B cell (primary cell): ENCODE measurements at regions not wholly inside any gene's neighbourhood (a gene's known extent, or its start where the extent isn't known, plus 50 kb on each side); places are given as distances from the start of the nearest gene placed in this dataset.

Source experiments
- ATAC-seq: fragments of 200-7000 bp; cut with Tn5 transposase; one replicate; pipeline ENCODE4 v1.10.0; 2021; ENCODE audit warnings: low read depth, mild to moderate bottlenecking, moderate number of reproducible peaks, moderate library complexity
- CTCF ChIA-PET: fragments of 350-600 bp; sonication (Branson Sonifier 250); formaldehyde crosslinking; loops from one replicate; lab custom pipeline; 2021; ENCODE audit warnings: antibody characterized with exemption, inconsistent platforms; lab: Charles Lee
- POLR2A ChIA-PET: fragments of 350-600 bp; sonication (Branson Sonifier 250); formaldehyde crosslinking; loops from one replicate; lab custom pipeline; 2021; ENCODE audit warnings: antibody characterized with exemption; lab: Charles Lee
- DNase-seq: peaks from one replicate; pipeline ENCODE4 v3.0.0; 2013
- H2AFZ ChIP-seq: 2 replicates; pipeline ENCODE4 v1.6.1; 2012; ENCODE audit warnings: mild to moderate bottlenecking, low read depth, low read length; ENCODE audit not compliant: insufficient read depth, poor library complexity, severe bottlenecking
- H3K27ac ChIP-seq, 2 donors: 1 replicate in 1 of 2; 2 replicates in 1 of 2; pipeline ENCODE4 v1.5.1; 2012 to 2013; ENCODE audit warnings: low read length in 2 of 2, mild to moderate bottlenecking in 2 of 2, moderate library complexity in 1 of 2
- H3K27me3 ChIP-seq, 4 experiments: fragments of 200-600 bp in 1 of 4; sonication (generic) in 1 of 4; replicated peaks in 1 of 4; 1 replicate in 2 of 4; 2 replicates in 2 of 4; pipeline versions ENCODE4 v1.6.1 to v1.7.0; 2013 to 2016; ENCODE audit warnings: low read length in 3 of 4, mild to moderate bottlenecking in 2 of 4, mixed read lengths in 1 of 4, moderate library complexity in 1 of 4; ENCODE audit not compliant: insufficient read depth in 4 of 4, control insufficient read depth in 3 of 4; ENCODE audit errors: control extremely low read depth in 1 of 4
- H3K36me3 ChIP-seq, 2 experiments: replicated peaks in 1 of 2; 1 replicate in 1 of 2; 2 replicates in 1 of 2; pipeline versions ENCODE4 v1.6.1 to v1.7.1; 2013; ENCODE audit warnings: low read length in 1 of 2; ENCODE audit not compliant: insufficient read depth in 2 of 2, control insufficient read depth in 1 of 2; ENCODE audit errors: control extremely low read depth in 1 of 2, extremely low read depth in 1 of 2
- H3K4me1 ChIP-seq, 2 donors: fragments of 200-600 bp in 1 of 2; sonication (generic) in 1 of 2; 1 replicate in 1 of 2; 2 replicates in 1 of 2; pipeline versions ENCODE4 v1.5.1 to v1.6.1; 2013 to 2017; ENCODE audit warnings: low read length in 2 of 2; ENCODE audit not compliant: control insufficient read depth in 2 of 2, insufficient read depth in 2 of 2
- H3K4me2 ChIP-seq: replicated peaks from 2 replicates; pipeline ENCODE3; 2012; ENCODE audit warnings: mild to moderate bottlenecking, low read depth, low read length; ENCODE audit not compliant: poor library complexity, severe bottlenecking
- H3K4me3 ChIP-seq, 5 experiments: fragments of 200-600 bp in 1 of 5; sonication (generic) in 1 of 5; 1 replicate in 3 of 5; 2 replicates in 2 of 5; pipeline versions ENCODE4 v1.5.1 to v1.7.0; 2011 to 2016; ENCODE audit warnings: low read length in 4 of 5, mild to moderate bottlenecking in 4 of 5, low read depth in 2 of 5, control low read depth in 1 of 5, moderate library complexity in 1 of 5; ENCODE audit not compliant: insufficient read depth in 1 of 5; ENCODE audit errors: control extremely low read depth in 1 of 5, extremely low read depth in 1 of 5
- H3K79me2 ChIP-seq: fragments of 200-600 bp; sonication (generic); one replicate; pipeline ENCODE4 v1.6.0; 2016; ENCODE audit warnings: low read length; ENCODE audit not compliant: control insufficient read depth, insufficient read depth
- H3K9ac ChIP-seq: fragments of 200-600 bp; sonication (generic); 2 replicates; pipeline ENCODE4 v1.6.1; 2017; ENCODE audit warnings: mild to moderate bottlenecking, low read length, moderate library complexity
- H3K9me3 ChIP-seq, 3 donors: one replicate each; pipeline versions ENCODE4 v1.6.1 to v1.7.1; 2013; ENCODE audit warnings: low read length in 2 of 3; ENCODE audit not compliant: control insufficient read depth in 2 of 3, insufficient read depth in 1 of 3; ENCODE audit errors: control extremely low read depth in 1 of 3
- H4K20me1 ChIP-seq: 2 replicates; pipeline ENCODE4 v1.6.0; 2012; ENCODE audit warnings: mild to moderate bottlenecking, low read length; ENCODE audit not compliant: insufficient read depth, control insufficient read depth, poor library complexity, severe bottlenecking
- H3K27ac Mint-ChIP-seq: one replicate; pipeline ENCODE4 v1.8.0; 2021; ENCODE audit warnings: mixed read lengths
- H3K27me3 Mint-ChIP-seq: one replicate; pipeline ENCODE4 v1.8.0; 2021; ENCODE audit warnings: mixed read lengths
- H3K4me1 Mint-ChIP-seq: one replicate; pipeline ENCODE4 v1.8.0; 2021; ENCODE audit warnings: mixed read lengths
- H3K4me3 Mint-ChIP-seq: one replicate; pipeline ENCODE4 v1.8.0; 2021; ENCODE audit warnings: mixed read lengths
- H3K9me3 Mint-ChIP-seq: one replicate; pipeline ENCODE4 v1.8.0; 2022; ENCODE audit warnings: mixed read lengths; ENCODE audit not compliant: insufficient read depth
- CTCF ChIP-seq: fragments of 200-600 bp; IDR thresholded peaks from one replicate; pipeline ENCODE4 v1.8.0; 2022; ENCODE audit warnings: antibody characterized with exemption, mild to moderate bottlenecking
- EZH2 ChIP-seq: IDR thresholded peaks from 2 replicates; pipeline ENCODE4 v1.6.1; 2012; ENCODE audit warnings: borderline replicate concordance, low read depth, mild to moderate bottlenecking, moderate library complexity, low read length; ENCODE audit not compliant: insufficient read depth, poor library complexity, severe bottlenecking
- WGBS: methylation state at CpG from one replicate; pipeline ENCODE4 v1.1.5; 2013; ENCODE audit warnings: missing lambda C conversion rate; ENCODE audit not compliant: insufficient coverage; 5-methylcytosine and 5-hydroxymethylcytosine counted together
- intact Hi-C: fragments of 100-400 bp; cut with micrococcal nuclease; formaldehyde crosslinking; loops from one replicate; pipeline ENCODE4 v1.10.0; 2022

DNA sequence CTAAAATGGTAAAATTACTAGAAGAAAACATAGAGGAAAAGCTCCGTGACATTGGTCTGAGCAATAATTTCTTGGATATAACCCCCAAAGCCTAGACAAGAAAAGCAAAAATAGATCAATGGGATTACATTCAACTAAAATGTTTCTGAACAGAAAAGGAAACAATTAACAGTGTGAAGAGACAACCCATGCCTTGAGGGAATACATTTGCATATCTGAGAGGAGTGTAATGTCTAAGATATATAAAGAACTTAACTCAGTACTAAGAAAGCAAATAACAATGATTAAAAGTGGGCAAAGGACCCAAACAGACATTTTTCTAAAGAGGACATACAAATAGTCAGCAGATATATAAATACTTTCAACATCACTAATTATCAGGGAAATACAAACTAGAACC is 206.2 kb downstream of the VAPA start:
- ATAC-seq (no peak), DNase-seq (no peak)
- Histone ChIP-seq H3K4me3 (no peak overlapping the region), H3K4me1 (no peaks in the 10 kb centered on the region), H3K4me2 (no peak overlapping the region), H3K79me2 (no peaks in the 10 kb centered on the region), H2AFZ (no peak overlapping the region), H3K36me3 (no peaks in the 10 kb centered on the region), H3K9me3 (no peaks in the 10 kb centered on the region), H4K20me1 (no peaks in the 10 kb centered on the region), H3K9ac (no peak overlapping the region), H3K27me3 (no peaks in the 10 kb centered on the region), H3K27ac (no peak overlapping the region)
- Mint-ChIP-seq H3K4me3 (no peak overlapping the region), H3K27ac (no peak overlapping the region), H3K4me1 (peaks cover 5% of the 10 kb centered on the region), H3K9me3 (no peaks in the 10 kb centered on the region), H3K27me3 (no peaks in the 10 kb centered on the region)
- no peak for TF ChIP-seq EZH2
- TF ChIP-seq CTCF: no peak
- intact Hi-C loops: no loop called here
- CTCF ChIA-PET: no interaction called here
- WGBS: no CpG with 5 or more reads among the region's 1 CpG
- POLR2A ChIA-PET: no interaction called here

- no peak for ATAC-seq
Observed at GRCh38 chr18:10120622-10121021, 206.8 kb downstream of the VAPA start.

More at GRCh38 chr18:10120622-10121021, 206.8 kb downstream of the VAPA start:
- H3K36me3 ChIP-seq: no peaks in the 10 kb centered on the region
- Mint-ChIP-seq H3K9me3 (no peaks in the 10 kb centered on the region), H3K27ac (no peak overlapping the region), H3K4me3 (no peak overlapping the region), H3K4me1 (peaks cover 5% of the 10 kb centered on the region), H3K27me3 (no peaks in the 10 kb centered on the region)
- H3K4me3 ChIP-seq: no peak overlapping the region
- ChIA-PET CTCF (no interaction called here), POLR2A (no interaction called here)
- H3K9ac ChIP-seq: no peak overlapping the region
- H2AFZ ChIP-seq: no peak overlapping the region
- no peak overlapping the region for H3K4me2 ChIP-seq
- no peaks in the 10 kb centered on the region for H3K4me1 ChIP-seq
- TF ChIP-seq EZH2: no peak
- no peak for TF ChIP-seq CTCF
- no peaks in the 10 kb centered on the region for H3K27me3 ChIP-seq
- no peak for DNase-seq
- intact Hi-C loops: no loop called here
- no peaks in the 10 kb centered on the region for H4K20me1 ChIP-seq
- no peaks in the 10 kb centered on the region for H3K79me2 ChIP-seq
- no peaks in the 10 kb centered on the region for H3K9me3 ChIP-seq
- 94% methylated on average over 2 of the region's 3 CpGs for WGBS
- H3K27ac ChIP-seq: no peak overlapping the region
